ENCODE measurements at regions not wholly inside any gene's neighbourhood (a gene's known extent, or its start where the extent isn't known, plus 50 kb on each side); places are given as distances from the start of the nearest gene placed in this dataset.

DNA sequence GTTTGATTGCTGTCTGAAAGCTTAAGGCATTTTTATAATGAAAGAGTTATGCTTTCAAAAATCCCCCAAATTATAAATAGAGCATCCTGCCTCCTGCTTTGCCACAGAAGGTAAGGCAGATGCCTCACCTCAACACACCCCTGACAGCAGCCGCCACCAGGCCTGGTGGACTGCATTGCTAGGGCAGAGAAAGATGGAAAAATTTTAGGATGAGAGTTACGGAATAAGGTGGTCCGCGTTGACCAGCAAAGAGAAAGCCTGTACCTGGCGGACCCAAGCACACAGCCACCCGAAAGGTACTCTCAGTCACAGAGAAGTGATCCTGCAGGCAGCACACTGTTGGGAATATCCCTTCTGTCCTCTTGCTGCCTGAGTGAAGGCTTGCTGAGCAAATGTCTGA lies 360.4 kb upstream of the SHH start:
- no peak for DNase-seq
- Histone ChIP-seq H3K4me1 (ENCODE audit: control insufficient read depth, insufficient read depth, low read length) (peaks cover 5% of the 10 kb centered on the region), H3K9me3 (replicated peaks; ENCODE audit: control insufficient read depth, low read depth, low read length) (no peaks in the 10 kb centered on the region), H3K27ac (ENCODE audit: low read length) (no peak overlapping the region), H3K4me3 (ENCODE audit: low read length) (no peak overlapping the region), H3K27me3 (ENCODE audit: control insufficient read depth, insufficient read depth, low read length) (peaks cover 5% of the 10 kb centered on the region), H3K36me3 (ENCODE audit: control insufficient read depth, insufficient read depth, low read length) (no peaks in the 10 kb centered on the region)
- 86% methylated on average over 2 of the region's 6 CpGs for WGBS (ENCODE audit: insufficient coverage)

DNA sequence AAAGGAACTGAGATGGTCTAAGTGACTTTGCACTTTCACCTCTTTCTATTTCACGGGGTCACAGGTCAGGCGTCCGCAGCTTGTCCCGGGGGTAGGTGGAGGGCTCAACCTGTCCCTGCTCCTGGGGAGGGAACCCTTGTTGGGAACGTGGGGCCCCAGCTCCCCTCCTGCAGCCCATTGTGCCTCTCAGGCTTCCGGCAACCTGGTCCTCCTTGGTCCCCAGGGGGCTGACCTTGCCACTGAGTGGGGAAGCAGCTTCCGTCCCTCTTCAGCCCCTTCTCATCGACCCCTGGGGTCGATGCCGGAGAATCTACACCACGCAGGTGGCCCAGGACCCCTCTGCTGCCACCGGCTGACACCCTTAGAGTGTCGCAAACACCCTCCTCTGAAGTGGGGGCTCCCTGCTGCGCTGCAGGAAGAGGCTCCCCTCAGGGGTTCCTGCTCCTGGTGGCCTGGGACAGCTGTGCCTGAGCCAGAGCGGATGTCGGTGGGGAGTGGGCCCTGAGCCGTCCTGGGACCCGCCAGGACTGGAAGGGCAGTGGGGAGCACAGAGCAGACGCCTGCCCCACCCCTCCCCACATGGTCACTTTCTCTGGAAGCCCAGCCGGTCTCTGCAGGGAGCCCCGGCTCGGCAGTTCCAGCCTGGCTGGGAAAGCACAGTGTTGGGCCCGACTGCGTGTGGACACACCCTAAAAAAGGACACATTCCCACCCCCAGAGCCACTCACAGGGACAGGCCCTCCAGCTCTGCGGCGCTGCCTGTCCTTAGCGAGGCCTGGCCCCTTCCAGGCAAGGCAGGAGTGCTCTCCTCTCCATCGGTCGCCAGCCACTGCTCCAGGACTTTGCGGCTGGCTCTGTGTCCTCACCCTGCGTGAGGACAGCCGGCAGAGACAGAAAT lies 357.5 kb upstream of the SHH start:
- DNase-seq, result no peak
- Histone ChIP-seq H3K27me3 (ENCODE audit: control insufficient read depth, insufficient read depth, low read length) (peaks cover 3% of the 10 kb centered on the region), H3K27ac (ENCODE audit: low read length) (no peak overlapping the region), H3K4me3 (ENCODE audit: low read length) (no peak overlapping the region), H3K36me3 (ENCODE audit: control insufficient read depth, insufficient read depth, low read length) (no peaks in the 10 kb centered on the region), H3K4me1 (ENCODE audit: control insufficient read depth, insufficient read depth, low read length) (no peaks in the 10 kb centered on the region), H3K9me3 (replicated peaks; ENCODE audit: control insufficient read depth, low read depth, low read length) (no peaks in the 10 kb centered on the region)
- WGBS (ENCODE audit: insufficient coverage), result 53% methylated on average over 22 of the region's 32 CpGs

DNA sequence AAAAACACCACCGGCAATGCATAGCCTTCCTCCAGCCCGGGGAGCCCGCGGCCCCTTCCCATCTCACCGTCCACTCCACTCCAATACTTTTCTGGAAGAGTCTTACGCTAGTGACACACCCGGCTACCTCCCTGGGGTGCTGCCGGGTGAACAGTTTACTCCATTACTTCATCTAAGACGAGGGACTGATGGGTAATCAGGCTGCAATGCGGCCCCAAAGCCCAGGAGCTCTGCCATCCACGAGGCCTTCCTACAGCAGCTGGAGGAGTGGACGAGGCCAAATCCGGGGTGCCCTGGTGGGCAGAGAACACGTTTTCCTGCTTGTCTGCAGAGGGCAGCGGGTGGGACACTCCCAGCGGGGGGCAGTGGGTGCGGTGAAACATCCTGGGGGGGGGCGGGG lies 356.2 kb upstream of the SHH start:
- H3K4me1 ChIP-seq (ENCODE audit: control insufficient read depth, insufficient read depth, low read length), result no peaks in the 10 kb centered on the region
- peak; percentile 5 for DNase-seq
- no peaks in the 10 kb centered on the region for H3K9me3 ChIP-seq (replicated peaks; ENCODE audit: control insufficient read depth, low read depth, low read length)
- no peak overlapping the region for H3K4me3 ChIP-seq (ENCODE audit: low read length)
- no peaks in the 10 kb centered on the region for H3K36me3 ChIP-seq (ENCODE audit: control insufficient read depth, insufficient read depth, low read length)
- peaks cover 3% of the 10 kb centered on the region for H3K27me3 ChIP-seq (ENCODE audit: control insufficient read depth, insufficient read depth, low read length)
- H3K27ac ChIP-seq (ENCODE audit: low read length), result no peak overlapping the region
- 70% methylated on average over 13 of the region's 18 CpGs for WGBS (ENCODE audit: insufficient coverage)

DNA sequence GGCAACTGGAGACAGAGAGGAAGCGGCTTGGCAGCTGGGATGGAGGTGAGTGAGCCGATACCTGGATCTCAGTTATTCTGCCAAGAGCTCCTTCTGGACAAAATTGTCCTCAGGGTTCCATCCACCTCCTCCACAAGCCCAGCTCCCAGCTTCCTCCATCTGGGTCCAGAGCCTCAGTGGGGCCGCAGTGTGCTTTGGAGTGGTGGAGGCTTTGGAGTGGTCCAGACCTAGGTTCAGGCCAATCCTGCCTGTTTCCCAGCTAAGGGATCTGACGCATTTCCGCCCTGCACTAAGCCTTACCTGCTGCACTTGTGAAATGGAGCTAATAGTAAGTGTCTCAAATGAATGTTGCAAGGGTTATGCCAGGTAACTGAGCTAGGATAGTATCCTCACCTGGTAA lies 355.7 kb upstream of the SHH start:
- H3K27ac ChIP-seq (ENCODE audit: low read length), result no peak overlapping the region
- H3K36me3 ChIP-seq (ENCODE audit: control insufficient read depth, insufficient read depth, low read length), result no peaks in the 10 kb centered on the region
- DNase-seq, result no peak
- WGBS (ENCODE audit: insufficient coverage), result 94% methylated on average over 2 of the region's 5 CpGs
- no peaks in the 10 kb centered on the region for H3K9me3 ChIP-seq (replicated peaks; ENCODE audit: control insufficient read depth, low read depth, low read length)
- H3K4me3 ChIP-seq (ENCODE audit: low read length), result no peak overlapping the region
- no peaks in the 10 kb centered on the region for H3K4me1 ChIP-seq (ENCODE audit: control insufficient read depth, insufficient read depth, low read length)
- H3K27me3 ChIP-seq (ENCODE audit: control insufficient read depth, insufficient read depth, low read length), result peaks cover 3% of the 10 kb centered on the region

DNA sequence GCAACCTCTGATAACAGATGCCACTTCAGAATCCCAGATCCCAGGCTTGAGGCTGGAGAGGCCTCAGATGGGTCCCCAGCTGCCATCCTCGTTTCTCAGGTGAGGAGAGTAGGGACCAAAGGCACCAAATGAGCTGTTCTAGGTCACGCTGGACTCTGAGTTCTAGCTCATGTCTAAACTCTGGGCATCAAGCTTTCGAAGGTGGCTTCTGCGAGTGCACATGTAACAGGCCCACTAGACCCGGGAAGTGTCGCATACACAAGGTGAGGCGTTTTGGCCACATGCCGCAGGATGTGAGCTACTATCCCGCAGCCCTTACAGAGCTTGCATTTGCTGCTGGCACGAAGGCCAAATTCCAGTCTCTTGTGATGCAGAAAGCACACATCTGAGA lies 355.1 kb upstream of the SHH start:
- DNase-seq, result no peak
- Histone ChIP-seq H3K4me1 (ENCODE audit: control insufficient read depth, insufficient read depth, low read length) (no peaks in the 10 kb centered on the region), H3K36me3 (ENCODE audit: control insufficient read depth, insufficient read depth, low read length) (no peaks in the 10 kb centered on the region), H3K4me3 (ENCODE audit: low read length) (no peak overlapping the region), H3K27me3 (ENCODE audit: control insufficient read depth, insufficient read depth, low read length) (peaks cover 5% of the 10 kb centered on the region), H3K27ac (ENCODE audit: low read length) (no peak overlapping the region), H3K9me3 (replicated peaks; ENCODE audit: control insufficient read depth, low read depth, low read length) (no peaks in the 10 kb centered on the region)
- 77% methylated on average over 8 of the region's 10 CpGs for WGBS (ENCODE audit: insufficient coverage)

DNA sequence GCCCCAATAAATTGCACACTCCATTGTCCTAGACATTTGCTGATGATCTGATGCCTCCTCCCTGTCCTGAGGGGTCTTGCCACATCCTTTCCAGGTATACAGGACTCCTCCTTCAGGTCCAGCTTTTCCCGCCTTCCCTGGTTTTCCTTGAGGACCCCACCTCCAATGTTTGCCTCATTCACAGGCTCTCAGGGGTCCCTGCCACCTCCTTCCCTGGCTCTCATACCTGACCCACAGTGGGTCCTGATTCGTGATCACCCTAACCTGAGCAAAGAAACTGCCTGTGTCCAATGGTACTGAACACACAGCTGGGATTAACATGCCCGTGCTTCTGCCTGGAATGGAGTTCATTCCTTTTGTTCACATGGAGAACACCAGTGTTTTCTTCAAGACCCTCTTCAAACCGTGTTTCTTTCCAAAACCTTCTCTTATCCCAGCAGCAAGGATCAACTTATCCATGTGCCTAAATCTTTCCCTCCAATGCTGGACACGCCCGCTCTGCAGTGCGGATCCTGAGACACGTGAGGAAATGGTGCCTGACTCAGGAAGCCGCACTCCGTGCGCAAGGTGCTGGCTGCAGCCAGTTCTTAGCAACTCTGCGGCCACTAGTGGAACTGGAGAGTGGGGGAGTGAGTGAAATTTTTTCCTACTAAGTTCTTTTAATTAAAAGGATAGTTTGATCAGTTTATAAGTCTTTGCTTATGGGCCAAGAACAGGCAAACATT lies 354.6 kb upstream of the SHH start:
- no peaks in the 10 kb centered on the region for H3K4me1 ChIP-seq (ENCODE audit: control insufficient read depth, insufficient read depth, low read length)
- no peak overlapping the region for H3K4me3 ChIP-seq (ENCODE audit: low read length)
- H3K36me3 ChIP-seq (ENCODE audit: control insufficient read depth, insufficient read depth, low read length), result no peaks in the 10 kb centered on the region
- H3K27me3 ChIP-seq (ENCODE audit: control insufficient read depth, insufficient read depth, low read length), result peaks cover 7% of the 10 kb centered on the region
- H3K27ac ChIP-seq (ENCODE audit: low read length), result no peak overlapping the region
- no peak for DNase-seq
- no peaks in the 10 kb centered on the region for H3K9me3 ChIP-seq (replicated peaks; ENCODE audit: control insufficient read depth, low read depth, low read length)
- WGBS (ENCODE audit: insufficient coverage), result 80% methylated on average over 6 of the region's 12 CpGs

DNA sequence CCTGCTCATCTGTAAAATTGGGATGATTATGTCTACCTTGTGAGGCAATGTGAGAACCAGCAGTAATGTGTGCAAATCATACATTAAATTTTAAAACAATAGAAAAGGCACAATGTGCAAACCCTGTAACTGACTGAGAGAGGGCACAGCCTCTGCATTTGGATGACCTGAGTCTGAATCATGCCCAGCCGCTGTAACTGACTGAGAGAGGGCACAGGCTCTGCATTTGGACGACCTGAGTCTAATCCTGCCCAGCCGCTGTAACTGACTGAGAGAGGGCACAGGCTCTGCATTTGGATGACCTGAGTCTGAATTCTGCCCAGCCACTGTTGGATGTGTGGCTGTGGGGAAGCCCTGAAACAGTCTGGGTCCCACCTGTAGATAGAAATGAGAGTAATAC lies 351.5 kb upstream of the SHH start:
- no peak overlapping the region for H3K27ac ChIP-seq (ENCODE audit: low read length)
- no peaks in the 10 kb centered on the region for H3K36me3 ChIP-seq (ENCODE audit: control insufficient read depth, insufficient read depth, low read length)
- 78% methylated on average over 3 of the region's 3 CpGs for WGBS (ENCODE audit: insufficient coverage)
- H3K4me3 ChIP-seq (ENCODE audit: low read length), result no peak overlapping the region
- no peaks in the 10 kb centered on the region for H3K4me1 ChIP-seq (ENCODE audit: control insufficient read depth, insufficient read depth, low read length)
- DNase-seq, result no peak
- peaks cover 9% of the 10 kb centered on the region for H3K27me3 ChIP-seq (ENCODE audit: control insufficient read depth, insufficient read depth, low read length)
- no peaks in the 10 kb centered on the region for H3K9me3 ChIP-seq (replicated peaks; ENCODE audit: control insufficient read depth, low read depth, low read length)

DNA sequence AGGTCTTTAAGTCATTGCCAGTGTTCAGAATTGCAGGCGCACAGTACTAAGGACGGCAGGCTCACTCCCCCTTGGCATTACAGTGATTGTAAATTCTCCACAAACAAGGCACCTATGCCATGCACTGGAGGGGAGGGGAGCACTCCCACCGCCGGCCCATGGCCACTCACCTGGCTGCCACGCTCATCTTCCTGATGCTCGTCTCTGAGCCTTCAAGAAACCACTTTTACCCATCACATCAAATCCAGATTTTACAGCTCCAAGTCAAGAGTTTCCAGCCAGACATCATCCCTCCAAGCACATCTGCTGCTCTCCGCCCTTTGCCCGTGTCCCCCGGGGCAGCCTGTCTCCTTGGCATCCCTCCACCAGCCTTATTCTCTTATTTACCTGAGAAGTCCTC lies 350.2 kb upstream of the SHH start:
- no peak for DNase-seq
- no peaks in the 10 kb centered on the region for H3K9me3 ChIP-seq (replicated peaks; ENCODE audit: control insufficient read depth, low read depth, low read length)
- WGBS (ENCODE audit: insufficient coverage), result 62% methylated on average over 6 of the region's 9 CpGs
- H3K36me3 ChIP-seq (ENCODE audit: control insufficient read depth, insufficient read depth, low read length), result no peaks in the 10 kb centered on the region
- H3K4me1 ChIP-seq (ENCODE audit: control insufficient read depth, insufficient read depth, low read length), result no peaks in the 10 kb centered on the region
- H3K27me3 ChIP-seq (ENCODE audit: control insufficient read depth, insufficient read depth, low read length), result peaks cover 7% of the 10 kb centered on the region
- H3K27ac ChIP-seq (ENCODE audit: low read length), result no peak overlapping the region
- no peak overlapping the region for H3K4me3 ChIP-seq (ENCODE audit: low read length)

DNA sequence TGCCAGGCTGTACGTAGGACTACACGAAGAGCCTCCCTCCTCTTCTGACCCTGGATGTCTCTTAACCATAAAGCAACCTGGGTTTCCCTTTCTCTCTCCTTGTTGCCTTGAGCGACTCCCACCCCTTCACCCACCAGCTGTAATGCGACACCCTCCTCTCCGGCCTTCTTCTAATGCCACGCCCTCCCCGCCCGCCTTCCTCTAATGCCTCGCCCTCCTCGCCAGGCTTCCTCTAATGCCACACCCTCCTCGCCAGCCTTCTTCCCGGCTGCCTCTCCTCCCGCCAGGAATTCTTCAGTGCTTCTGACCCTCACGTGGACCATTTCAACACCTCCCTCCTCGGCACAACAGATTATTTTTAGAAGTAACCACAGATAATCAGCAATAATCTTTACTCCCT lies 348.5 kb upstream of the SHH start:
- WGBS (ENCODE audit: insufficient coverage), result 19% methylated on average over 14 of the region's 15 CpGs
- H3K4me1 ChIP-seq (ENCODE audit: control insufficient read depth, insufficient read depth, low read length), result no peaks in the 10 kb centered on the region
- peaks cover 7% of the 10 kb centered on the region for H3K27me3 ChIP-seq (ENCODE audit: control insufficient read depth, insufficient read depth, low read length)
- no peaks in the 10 kb centered on the region for H3K9me3 ChIP-seq (replicated peaks; ENCODE audit: control insufficient read depth, low read depth, low read length)
- H3K4me3 ChIP-seq (ENCODE audit: low read length), result no peak overlapping the region
- DNase-seq, result no peak
- no peak overlapping the region for H3K27ac ChIP-seq (ENCODE audit: low read length)
- H3K36me3 ChIP-seq (ENCODE audit: control insufficient read depth, insufficient read depth, low read length), result no peaks in the 10 kb centered on the region

DNA sequence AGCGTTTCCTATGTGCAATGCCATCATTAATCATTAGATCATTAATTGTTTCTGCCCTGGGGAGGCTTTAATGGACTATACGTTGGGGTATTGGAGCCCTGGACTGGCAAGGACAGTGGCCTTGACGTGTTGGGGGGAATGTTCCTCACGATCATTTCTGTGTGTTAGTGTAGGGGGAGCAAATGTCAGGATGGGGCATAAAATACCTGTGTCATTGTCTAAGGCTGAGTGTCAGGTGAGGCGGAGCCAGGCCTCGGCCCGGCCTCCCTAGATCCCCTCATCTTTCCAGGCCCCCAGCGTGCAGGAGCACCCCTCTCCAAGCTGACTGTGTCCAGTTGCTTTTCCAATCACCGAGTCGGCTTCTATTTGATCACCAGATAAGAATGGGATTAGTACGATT lies 346.4 kb upstream of the SHH start:
- H3K36me3 ChIP-seq (ENCODE audit: control insufficient read depth, insufficient read depth, low read length), result no peaks in the 10 kb centered on the region
- H3K9me3 ChIP-seq (replicated peaks; ENCODE audit: control insufficient read depth, low read depth, low read length), result no peaks in the 10 kb centered on the region
- H3K4me1 ChIP-seq (ENCODE audit: control insufficient read depth, insufficient read depth, low read length), result no peaks in the 10 kb centered on the region
- DNase-seq, result no peak
- H3K4me3 ChIP-seq (ENCODE audit: low read length), result no peak overlapping the region
- H3K27ac ChIP-seq (ENCODE audit: low read length), result no peak overlapping the region
- WGBS (ENCODE audit: insufficient coverage), result 82% methylated on average over 4 of the region's 11 CpGs
- peaks cover 7% of the 10 kb centered on the region for H3K27me3 ChIP-seq (ENCODE audit: control insufficient read depth, insufficient read depth, low read length)
